ENCODE measurements at regions not wholly inside any gene's neighbourhood (a gene's known extent, or its start where the extent isn't known, plus 50 kb on each side); places are given as distances from the start of the nearest gene placed in this dataset.

DNA sequence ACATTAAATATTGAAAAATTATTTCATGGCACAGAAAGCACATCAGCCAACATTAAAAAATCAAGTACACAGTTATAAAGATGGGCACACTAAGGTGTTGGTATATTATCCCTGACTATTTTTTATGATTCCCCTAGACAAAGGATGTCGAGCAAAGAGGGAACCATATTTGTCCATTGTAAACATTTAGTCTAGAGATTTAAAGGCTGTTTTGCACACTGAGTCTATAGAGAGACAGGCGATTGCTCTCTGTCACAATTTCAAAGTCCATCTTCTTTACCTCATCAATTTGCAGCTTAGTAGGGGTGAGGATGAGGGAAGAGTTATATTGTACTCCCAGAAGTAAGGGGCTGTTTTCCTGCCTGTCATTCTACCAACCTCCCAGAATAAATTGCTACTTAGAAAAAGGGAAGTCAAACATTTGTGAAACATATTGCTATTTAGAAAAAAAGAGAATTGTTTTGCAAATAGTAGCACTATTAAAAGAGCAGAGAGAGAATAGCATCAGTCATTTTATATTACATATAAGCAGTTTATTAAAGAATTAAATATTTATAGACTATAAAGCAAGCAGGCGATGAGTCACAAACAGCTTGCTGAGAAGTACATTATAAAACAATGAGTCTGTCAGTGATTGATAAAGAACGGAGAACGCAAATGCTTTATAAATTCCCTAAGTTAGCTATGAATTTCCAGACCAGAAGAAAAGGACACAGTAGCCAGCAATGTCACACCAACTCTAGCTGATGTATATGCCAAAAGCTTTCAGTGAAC lies 270.6 kb upstream of the PMFBP1 start:
- Histone ChIP-seq H3K36me3 (no peaks in the 10 kb centered on the region), H3K9me3 (no peaks in the 10 kb centered on the region), H3K27me3 (no peaks in the 10 kb centered on the region), H3K27ac (no peak overlapping the region), H3K4me1 (no peaks in the 10 kb centered on the region), H3K4me3 (no peak overlapping the region)
- DNase-seq: no peak
- TF ChIP-seq POLR2AphosphoS5 (IDR thresholded peaks at IDR 0.05): no peak
- TF ChIP-seq EP300 (IDR thresholded peaks at IDR 0.05): no peak
- TF ChIP-seq, protein P1, sequence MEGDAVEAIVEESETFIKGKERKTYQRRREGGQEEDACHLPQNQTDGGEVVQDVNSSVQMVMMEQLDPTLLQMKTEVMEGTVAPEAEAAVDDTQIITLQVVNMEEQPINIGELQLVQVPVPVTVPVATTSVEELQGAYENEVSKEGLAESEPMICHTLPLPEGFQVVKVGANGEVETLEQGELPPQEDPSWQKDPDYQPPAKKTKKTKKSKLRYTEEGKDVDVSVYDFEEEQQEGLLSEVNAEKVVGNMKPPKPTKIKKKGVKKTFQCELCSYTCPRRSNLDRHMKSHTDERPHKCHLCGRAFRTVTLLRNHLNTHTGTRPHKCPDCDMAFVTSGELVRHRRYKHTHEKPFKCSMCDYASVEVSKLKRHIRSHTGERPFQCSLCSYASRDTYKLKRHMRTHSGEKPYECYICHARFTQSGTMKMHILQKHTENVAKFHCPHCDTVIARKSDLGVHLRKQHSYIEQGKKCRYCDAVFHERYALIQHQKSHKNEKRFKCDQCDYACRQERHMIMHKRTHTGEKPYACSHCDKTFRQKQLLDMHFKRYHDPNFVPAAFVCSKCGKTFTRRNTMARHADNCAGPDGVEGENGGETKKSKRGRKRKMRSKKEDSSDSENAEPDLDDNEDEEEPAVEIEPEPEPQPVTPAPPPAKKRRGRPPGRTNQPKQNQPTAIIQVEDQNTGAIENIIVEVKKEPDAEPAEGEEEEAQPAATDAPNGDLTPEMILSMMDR (IDR thresholded peaks at IDR 0.05): no peak
- no peak for TF ChIP-seq POLR2A (IDR thresholded peaks at IDR 0.05)
- intact Hi-C loops (cut with DNase I): no loop called here
- 54 to 67% methylated on average over 5 of the region's 5 CpGs for WGBS, 2 donors

DNA sequence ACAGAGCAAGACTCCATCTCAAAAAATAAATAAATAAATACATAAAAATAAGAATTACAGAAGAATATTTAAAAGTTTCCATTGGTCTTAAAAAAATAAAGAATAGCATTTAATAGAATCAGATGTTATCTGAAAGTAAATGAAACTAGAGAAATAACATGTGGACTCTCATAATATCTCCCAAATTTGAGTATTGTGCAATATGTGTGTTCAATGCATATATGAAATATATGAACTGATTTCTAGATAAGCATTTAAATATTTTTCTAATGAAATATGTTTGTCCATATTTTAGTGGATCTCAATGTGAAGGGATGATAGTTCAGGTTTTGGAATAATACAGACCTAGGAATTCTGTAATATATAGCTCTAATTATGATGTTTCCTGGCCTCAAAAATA lies 265.9 kb upstream of the PMFBP1 start:
- Histone ChIP-seq H3K27me3 (no peaks in the 10 kb centered on the region), H3K36me3 (no peaks in the 10 kb centered on the region), H3K4me1 (no peaks in the 10 kb centered on the region), H3K9me3 (peaks cover 0 to 11% (median 6%) of the 10 kb centered on the region in 4 donors), H3K4me3 (no peak overlapping the region), H3K27ac (no peak overlapping the region)
- TF ChIP-seq EP300 (IDR thresholded peaks at IDR 0.05): no peak
- TF ChIP-seq, protein P1 (IDR thresholded peaks at IDR 0.05): no peak
- no peak for TF ChIP-seq POLR2A (IDR thresholded peaks at IDR 0.05)
- TF ChIP-seq POLR2AphosphoS5 (IDR thresholded peaks at IDR 0.05): no peak
- no peak for DNase-seq
- intact Hi-C loops (cut with DNase I): no loop called here

DNA sequence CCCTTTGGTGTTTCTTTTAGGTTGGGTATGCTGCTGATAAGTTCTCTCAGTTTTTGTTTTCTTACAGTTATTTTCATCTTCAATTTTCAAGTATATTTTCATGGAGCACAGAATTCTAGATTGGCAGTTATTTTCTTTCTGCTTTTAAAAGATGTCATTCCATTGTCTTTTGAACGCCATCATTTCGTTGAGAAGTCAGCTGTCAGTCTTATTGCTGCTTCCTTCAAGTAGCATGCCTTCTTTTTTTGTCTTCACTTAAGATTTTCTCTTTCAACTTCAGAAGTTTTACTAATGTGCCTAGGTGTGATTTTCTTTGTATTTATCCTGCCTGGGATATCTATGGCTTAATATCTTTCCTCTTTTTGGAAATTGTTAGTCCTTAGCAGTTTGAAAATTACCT lies 262.2 kb upstream of the PMFBP1 start:
- Histone ChIP-seq H3K4me1 (no peaks in the 10 kb centered on the region), H3K9me3 (peaks cover 0 to 11% (median 6%) of the 10 kb centered on the region in 4 donors), H3K36me3 (no peaks in the 10 kb centered on the region), H3K27me3 (no peaks in the 10 kb centered on the region), H3K4me3 (no peak overlapping the region), H3K27ac (no peak overlapping the region)
- no peak for DNase-seq
- TF ChIP-seq POLR2A (IDR thresholded peaks at IDR 0.05): no peak
- TF ChIP-seq POLR2AphosphoS5 (IDR thresholded peaks at IDR 0.05): no peak
- TF ChIP-seq EP300 (IDR thresholded peaks at IDR 0.05): no peak
- TF ChIP-seq, protein P1 (IDR thresholded peaks at IDR 0.05): no peak
- intact Hi-C loops (cut with DNase I): no loop called here
- WGBS, 2 donors: 95 to 96% methylated on average over 2 of the region's 2 CpGs

DNA sequence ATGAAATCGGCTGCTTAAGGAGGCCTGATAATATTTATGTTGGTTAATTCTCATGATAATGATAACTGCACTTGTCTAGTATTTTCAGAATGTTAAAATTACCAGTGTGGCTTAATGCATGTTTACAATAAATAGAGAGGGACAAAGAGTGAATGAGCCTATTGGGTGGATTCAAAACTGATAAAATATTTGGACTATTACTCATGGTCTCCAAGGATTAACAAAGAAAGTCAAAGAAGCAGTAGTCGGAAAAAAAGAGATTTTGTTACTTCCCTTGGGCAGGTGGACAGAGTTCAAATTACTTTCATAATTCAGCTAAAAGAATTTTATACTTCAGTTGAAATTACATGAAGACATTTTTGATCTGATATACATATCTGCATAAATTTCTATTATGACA lies 258.2 kb upstream of the PMFBP1 start:
- Histone ChIP-seq H3K27ac (no peak overlapping the region), H3K4me3 (no peak overlapping the region)
- TF ChIP-seq EP300 (IDR thresholded peaks at IDR 0.05) (no peak), POLR2AphosphoS5 (IDR thresholded peaks at IDR 0.05) (no peak), POLR2A (IDR thresholded peaks at IDR 0.05) (no peak)
- TF ChIP-seq, protein P1 (IDR thresholded peaks at IDR 0.05): no peak

DNA sequence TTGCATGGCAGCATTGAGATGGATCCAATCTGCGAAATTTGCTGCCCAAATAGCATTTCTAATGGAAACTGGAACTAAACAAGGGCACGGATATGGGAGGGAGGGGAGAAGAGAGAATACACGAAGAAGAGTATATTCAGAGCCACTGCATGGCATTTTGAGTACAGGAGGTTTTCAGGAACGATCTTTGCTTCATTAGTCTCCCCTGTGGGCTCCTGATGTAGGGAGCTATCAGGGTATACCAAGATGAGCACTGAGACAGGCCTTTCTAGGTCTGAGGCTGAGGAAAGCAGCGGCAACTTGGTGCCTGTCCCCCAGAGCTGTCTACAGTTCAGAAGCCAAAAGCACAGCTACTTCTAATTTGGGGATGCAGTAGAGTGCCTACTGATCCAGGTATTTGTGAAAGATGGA lies 257.7 kb upstream of the PMFBP1 start:
- no peak overlapping the region for H3K4me3 ChIP-seq
- no peaks in the 10 kb centered on the region for H3K4me1 ChIP-seq
- H3K36me3 ChIP-seq: no peaks in the 10 kb centered on the region
- no peak overlapping the region for H3K27ac ChIP-seq
- no peak for DNase-seq
- intact Hi-C loops (cut with DNase I): no loop called here
- WGBS, 2 donors: 88 to 91% methylated on average over 5 of the region's 5 CpGs
- no peaks in the 10 kb centered on the region for H3K27me3 ChIP-seq
- peaks cover 0 to 8% (median 4%) of the 10 kb centered on the region in 4 donors for H3K9me3 ChIP-seq
- no peak for TF ChIP-seq EP300 (IDR thresholded peaks at IDR 0.05)
- TF ChIP-seq, protein P1 (IDR thresholded peaks at IDR 0.05): no peak
- no peak for TF ChIP-seq POLR2AphosphoS5 (IDR thresholded peaks at IDR 0.05)
- no peak for TF ChIP-seq POLR2A (IDR thresholded peaks at IDR 0.05)

More for the DNA sequence above, 258.2 kb upstream of the PMFBP1 start:
- Histone ChIP-seq H3K36me3 (no peaks in the 10 kb centered on the region), H3K27me3 (no peaks in the 10 kb centered on the region), H3K9me3 (peaks cover 0 to 11% (median 6%) of the 10 kb centered on the region in 4 donors), H3K4me1 (no peaks in the 10 kb centered on the region)
- DNase-seq: no peak
- WGBS, 2 donors: 89 to 90% methylated on average over 2 of the region's 2 CpGs
- intact Hi-C loops (cut with DNase I): no loop called here

Data from sigmoid colon (tissue), 6 donors.